ENCODE measurements at regions not wholly inside any gene's neighbourhood (a gene's known extent, or its start where the extent isn't known, plus 50 kb on each side); places are given as distances from the start of the nearest gene placed in this dataset.

GRCh38 chr4:19657856-19658255 lies 593.8 kb upstream of the SLIT2 start:
- H3K27ac ChIP-seq: no peak overlapping the region
- ChIA-PET CTCF (no interaction called here), POLR2A (ENCODE audit: low non-redundant PET) (no interaction called here)
- DNase-seq (ENCODE audit: low spot score): no peak
- TF ChIP-seq, protein P1, sequence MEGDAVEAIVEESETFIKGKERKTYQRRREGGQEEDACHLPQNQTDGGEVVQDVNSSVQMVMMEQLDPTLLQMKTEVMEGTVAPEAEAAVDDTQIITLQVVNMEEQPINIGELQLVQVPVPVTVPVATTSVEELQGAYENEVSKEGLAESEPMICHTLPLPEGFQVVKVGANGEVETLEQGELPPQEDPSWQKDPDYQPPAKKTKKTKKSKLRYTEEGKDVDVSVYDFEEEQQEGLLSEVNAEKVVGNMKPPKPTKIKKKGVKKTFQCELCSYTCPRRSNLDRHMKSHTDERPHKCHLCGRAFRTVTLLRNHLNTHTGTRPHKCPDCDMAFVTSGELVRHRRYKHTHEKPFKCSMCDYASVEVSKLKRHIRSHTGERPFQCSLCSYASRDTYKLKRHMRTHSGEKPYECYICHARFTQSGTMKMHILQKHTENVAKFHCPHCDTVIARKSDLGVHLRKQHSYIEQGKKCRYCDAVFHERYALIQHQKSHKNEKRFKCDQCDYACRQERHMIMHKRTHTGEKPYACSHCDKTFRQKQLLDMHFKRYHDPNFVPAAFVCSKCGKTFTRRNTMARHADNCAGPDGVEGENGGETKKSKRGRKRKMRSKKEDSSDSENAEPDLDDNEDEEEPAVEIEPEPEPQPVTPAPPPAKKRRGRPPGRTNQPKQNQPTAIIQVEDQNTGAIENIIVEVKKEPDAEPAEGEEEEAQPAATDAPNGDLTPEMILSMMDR (conservative IDR thresholded peaks at IDR 0.05; ENCODE audit: low read depth): no peak

GRCh38 chr4:19655666-19656065 lies 596.0 kb upstream of the SLIT2 start:
- H3K27ac ChIP-seq: no peak overlapping the region
- no peak for DNase-seq (ENCODE audit: low spot score)
- TF ChIP-seq, protein P1 (conservative IDR thresholded peaks at IDR 0.05; ENCODE audit: low read depth): no peak
- ChIA-PET CTCF (no interaction called here), POLR2A (ENCODE audit: low non-redundant PET) (no interaction called here)

DNA sequence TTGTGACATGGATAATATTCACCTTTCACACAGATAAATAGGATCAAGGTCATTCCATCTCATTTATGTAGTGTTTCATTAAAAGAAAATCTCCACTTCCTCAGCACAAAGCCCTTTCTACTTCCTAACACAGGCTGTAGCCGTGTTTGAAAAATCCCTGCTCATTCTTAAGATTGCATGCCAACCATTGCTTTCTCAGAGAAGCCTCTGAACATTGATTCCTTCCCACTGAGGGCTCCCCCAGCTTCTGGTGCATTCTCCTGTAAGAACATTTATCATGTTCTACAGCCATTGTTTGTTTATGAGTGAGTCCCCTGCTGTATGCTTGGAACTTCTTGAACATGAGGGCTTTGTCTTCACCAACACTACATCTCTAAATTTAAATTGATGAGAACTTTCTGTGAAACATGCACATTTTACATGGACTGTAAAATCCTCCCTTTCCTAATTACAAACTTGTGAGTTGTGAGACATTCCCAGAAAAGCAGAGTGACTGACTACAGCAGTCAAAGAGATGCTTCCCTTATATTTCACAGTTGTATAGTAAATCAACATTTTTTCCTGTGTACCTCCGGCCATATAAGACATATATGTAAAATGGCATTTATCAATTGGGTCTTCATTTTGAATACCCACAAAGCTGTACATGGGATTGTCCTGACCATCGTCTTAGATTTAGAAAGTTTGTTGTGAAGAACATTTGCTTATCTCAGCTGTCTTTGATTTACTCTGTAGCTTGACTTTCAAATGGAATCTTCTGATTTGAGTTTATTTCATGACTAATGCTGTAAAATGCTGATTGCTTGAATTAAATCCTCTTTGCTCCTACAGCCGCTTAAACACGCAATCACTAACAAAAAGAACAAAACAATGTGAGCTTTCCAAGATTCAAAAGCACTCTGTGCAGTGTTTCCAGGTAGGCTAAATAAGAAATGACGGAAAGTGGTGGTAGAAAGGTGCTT lies 600.5 kb upstream of the SLIT2 start:
- H3K27ac ChIP-seq: no peak overlapping the region
- TF ChIP-seq, protein P1 (conservative IDR thresholded peaks at IDR 0.05; ENCODE audit: low read depth): no peak
- POLR2A ChIA-PET (ENCODE audit: low non-redundant PET): no interaction called here
- CTCF ChIA-PET: no interaction called here
- DNase-seq (ENCODE audit: low spot score): no peak

- ChIA-PET CTCF (interaction anchor here (0.7 kb wide), 1 partner anchor 301 kb away, joined by 3 read pairs; no protein-coding TSS in a partner anchor), POLR2A (ENCODE audit: low non-redundant PET) (no interaction called here)
- DNase-seq (ENCODE audit: low spot score): no peak
- TF ChIP-seq, protein P1 (conservative IDR thresholded peaks at IDR 0.05; ENCODE audit: low read depth): no peak
- no peak overlapping the region for H3K27ac ChIP-seq
Measured at GRCh38 chr4:19645589-19645988, 606.1 kb upstream of the SLIT2 start.

- ChIA-PET CTCF (no interaction called here), POLR2A (ENCODE audit: low non-redundant PET) (no interaction called here)
- TF ChIP-seq, protein P1 (conservative IDR thresholded peaks at IDR 0.05; ENCODE audit: low read depth): no peak
- DNase-seq (ENCODE audit: low spot score): no peak
- H3K27ac ChIP-seq: no peak overlapping the region
Measured at GRCh38 chr4:19636451-19636850, 615.3 kb upstream of the SLIT2 start.

DNA sequence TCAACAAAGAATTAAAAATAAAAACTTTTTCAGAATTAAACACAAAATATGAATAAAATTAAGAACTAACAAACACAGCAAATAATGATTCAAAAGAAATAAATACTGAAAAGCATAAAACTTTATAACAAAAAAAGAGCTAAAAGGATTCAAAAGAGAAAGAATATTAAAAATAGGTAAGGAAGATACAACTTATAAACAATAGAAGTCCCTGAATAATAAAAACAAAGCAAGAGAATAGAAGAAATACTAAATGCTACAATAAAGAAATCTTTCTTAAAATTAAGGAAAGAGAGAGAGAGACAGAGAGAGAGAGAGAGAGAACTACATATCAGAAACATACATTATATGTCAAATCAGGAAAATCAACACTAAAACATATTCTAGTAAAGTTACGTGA lies 619.9 kb upstream of the SLIT2 start:
- POLR2A ChIA-PET (ENCODE audit: low non-redundant PET): no interaction called here
- CTCF ChIA-PET: no interaction called here
- TF ChIP-seq, protein P1 (conservative IDR thresholded peaks at IDR 0.05; ENCODE audit: low read depth): no peak

More for the DNA sequence above, 619.9 kb upstream of the SLIT2 start:
- no peak for DNase-seq (ENCODE audit: low spot score)
- H3K27ac ChIP-seq: no peak overlapping the region
